ENCODE measurements at regions not wholly inside any gene's neighbourhood (a gene's known extent, or its start where the extent isn't known, plus 50 kb on each side); places are given as distances from the start of the nearest gene placed in this dataset.

- FAIRE-seq (no peak), DNase-seq (ENCODE audit: low spot score) (no peak)
These were observed 1326.6 kb upstream of the C9orf72 start for GRCh38 chr9:28899926-28900325.

DNA sequence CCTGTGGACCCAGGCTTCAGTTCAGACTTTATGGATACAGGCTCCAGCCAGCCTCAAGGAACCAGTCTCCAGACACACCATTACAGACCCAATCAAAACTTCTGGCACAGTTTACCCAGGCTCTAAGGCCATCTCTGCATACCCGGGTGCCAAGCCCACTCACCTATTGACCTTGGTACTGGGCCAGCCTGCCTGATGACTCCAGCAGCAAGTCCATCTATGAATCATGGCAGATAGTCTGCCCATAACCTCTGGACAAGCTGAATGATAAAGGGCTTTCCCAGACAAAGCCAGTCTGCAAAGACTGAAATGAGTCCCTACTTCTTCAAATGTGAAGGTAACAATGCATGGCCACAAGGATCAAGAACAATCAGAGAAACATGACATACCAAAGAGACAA lies 1327.1 kb upstream of the C9orf72 start:
- FAIRE-seq (no peak), DNase-seq (ENCODE audit: low spot score) (no peak)

- no peak for FAIRE-seq
These were observed 1336.2 kb upstream of the C9orf72 start for GRCh38 chr9:28909526-28909925.

DNA sequence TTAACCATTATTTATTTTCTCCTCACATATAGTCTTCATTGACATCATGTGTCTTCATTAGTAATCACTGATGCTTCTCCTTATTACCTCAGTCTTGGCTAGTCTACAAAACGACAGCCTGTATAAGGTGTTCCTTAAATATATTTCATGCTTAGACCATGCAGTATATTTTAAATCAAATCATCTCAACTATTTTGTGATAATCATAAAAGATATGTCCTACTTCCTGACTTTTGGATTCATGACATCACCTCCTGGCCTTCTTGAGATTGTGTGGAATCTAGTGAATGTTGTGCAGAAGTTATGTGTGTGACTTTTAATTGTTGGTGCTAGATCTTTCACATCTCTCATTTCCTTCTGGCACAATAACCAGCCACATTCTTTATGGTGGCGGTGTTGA lies 1339.3 kb upstream of the C9orf72 start:
- DNase-seq (ENCODE audit: low spot score): no peak

More at GRCh38 chr9:28909526-28909925, 1336.2 kb upstream of the C9orf72 start:
- no peak for DNase-seq (ENCODE audit: low spot score)

GRCh38 chr9:28915202-28915930 lies 1342.1 kb upstream of the C9orf72 start:
- DNase-seq (ENCODE audit: low spot score) (peak; percentile 69), FAIRE-seq (peak; percentile 80)

More for the DNA sequence above, 1339.3 kb upstream of the C9orf72 start:
- FAIRE-seq: no peak

DNA sequence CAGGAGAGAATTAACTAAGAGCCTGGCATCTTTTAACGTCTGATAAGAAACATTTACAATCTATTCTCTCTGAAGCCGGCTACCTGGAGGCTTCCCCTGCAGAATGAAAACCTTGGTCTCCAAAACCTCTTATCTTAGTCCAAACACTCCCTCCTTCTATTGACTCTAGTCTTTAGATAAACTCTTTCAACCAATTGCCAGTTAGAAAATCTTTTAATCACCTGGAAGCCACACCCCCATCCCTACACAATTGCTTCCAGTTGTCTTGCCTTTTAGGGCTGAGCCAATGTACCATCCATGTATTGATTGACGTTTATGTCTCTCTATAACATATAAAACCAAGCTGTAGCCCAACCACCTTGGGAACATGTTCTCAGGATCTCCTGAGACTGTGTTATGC lies 1343.1 kb upstream of the C9orf72 start:
- FAIRE-seq (no peak), DNase-seq (ENCODE audit: low spot score) (no peak)

DNA sequence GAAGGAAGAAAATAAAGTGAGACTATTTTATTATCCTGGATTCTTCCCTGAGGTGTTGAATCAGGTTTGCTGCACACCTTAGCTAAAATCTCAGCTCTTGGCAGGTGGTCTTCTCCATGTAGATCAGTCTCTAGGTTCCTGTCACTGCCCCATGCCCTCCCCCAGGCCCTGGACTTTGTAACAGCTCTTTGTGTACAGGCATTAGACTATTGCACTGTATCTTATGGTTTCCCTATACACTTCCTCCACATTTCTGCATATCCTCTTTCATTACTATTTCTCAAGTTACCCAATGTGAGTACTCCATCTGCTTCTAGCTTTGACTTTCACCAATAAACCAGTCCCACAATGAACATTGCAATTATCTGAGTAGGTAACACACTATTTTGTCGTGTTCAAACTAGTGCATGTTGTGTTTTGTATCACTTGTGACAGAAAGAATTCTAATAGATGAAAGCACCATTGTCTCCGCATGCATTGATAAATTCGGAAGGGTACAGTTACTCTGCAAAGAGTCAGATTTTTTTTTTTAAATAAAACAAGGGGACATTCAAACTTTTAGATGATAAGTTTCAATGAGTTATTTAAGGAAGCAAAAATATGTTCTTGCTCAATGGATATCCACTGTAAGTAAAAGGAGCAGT lies 1348.7 kb upstream of the C9orf72 start:
- no peak for DNase-seq (ENCODE audit: low spot score)
- FAIRE-seq: no peak

GRCh38 chr9:28922891-28923290 lies 1349.6 kb upstream of the C9orf72 start:
- FAIRE-seq (no peak), DNase-seq (ENCODE audit: low spot score) (no peak)

GRCh38 chr9:28923351-28923750 lies 1350.1 kb upstream of the C9orf72 start:
- FAIRE-seq (no peak), DNase-seq (ENCODE audit: low spot score) (no peak)

GRCh38 chr9:28925157-28925556 lies 1351.9 kb upstream of the C9orf72 start:
- DNase-seq (ENCODE audit: low spot score) (no peak), FAIRE-seq (no peak)

- FAIRE-seq (no peak), DNase-seq (ENCODE audit: low spot score) (no peak)
These were observed 1353.0 kb upstream of the C9orf72 start for GRCh38 chr9:28926306-28926705.

DNA sequence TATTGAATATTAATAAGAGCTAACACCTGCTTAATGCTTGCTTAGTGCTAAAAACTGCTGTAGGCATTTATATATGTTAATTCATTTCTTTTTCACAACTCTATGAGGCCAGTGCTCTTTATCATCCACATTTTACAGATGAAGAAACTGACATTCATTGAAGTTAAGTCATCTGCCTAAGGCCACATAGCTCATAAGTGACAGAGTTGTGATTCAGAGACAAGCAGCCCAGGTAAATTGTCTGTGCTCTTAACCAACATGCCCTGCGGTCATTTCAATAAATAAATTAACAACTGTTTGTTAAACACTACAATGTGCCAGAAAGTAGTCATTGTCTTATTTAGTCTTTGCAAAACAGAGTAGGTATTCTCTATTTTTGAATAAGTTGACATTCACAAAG lies 1354.4 kb upstream of the C9orf72 start:
- DNase-seq (ENCODE audit: low spot score) (no peak), FAIRE-seq (no peak)

DNA sequence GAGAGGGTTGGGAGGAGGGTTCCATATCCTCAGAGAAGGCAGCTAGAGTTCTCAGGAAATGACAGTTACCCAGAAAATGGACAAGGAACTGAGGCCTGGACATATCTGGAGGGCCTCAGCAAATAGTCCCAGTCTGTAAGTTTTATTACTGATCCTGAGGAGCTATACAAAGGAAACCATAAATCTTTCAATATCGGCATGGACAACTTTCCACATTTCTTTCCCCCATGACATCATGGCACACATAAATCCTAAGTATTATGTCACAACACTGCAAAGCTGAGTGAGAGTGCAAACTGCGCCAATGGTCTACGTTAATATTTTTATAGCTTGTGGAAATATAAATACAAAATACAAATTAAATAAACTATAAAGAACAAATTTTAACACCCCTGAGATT lies 1356.2 kb upstream of the C9orf72 start:
- DNase-seq (ENCODE audit: low spot score) (no peak), FAIRE-seq (no peak)

- no peak for FAIRE-seq
- DNase-seq (ENCODE audit: low spot score): no peak
These were observed 1357.5 kb upstream of the C9orf72 start for GRCh38 chr9:28930766-28931165.

GRCh38 chr9:28934111-28934510 lies 1360.8 kb upstream of the C9orf72 start:
- DNase-seq (ENCODE audit: low spot score) (no peak), FAIRE-seq (no peak)

DNA sequence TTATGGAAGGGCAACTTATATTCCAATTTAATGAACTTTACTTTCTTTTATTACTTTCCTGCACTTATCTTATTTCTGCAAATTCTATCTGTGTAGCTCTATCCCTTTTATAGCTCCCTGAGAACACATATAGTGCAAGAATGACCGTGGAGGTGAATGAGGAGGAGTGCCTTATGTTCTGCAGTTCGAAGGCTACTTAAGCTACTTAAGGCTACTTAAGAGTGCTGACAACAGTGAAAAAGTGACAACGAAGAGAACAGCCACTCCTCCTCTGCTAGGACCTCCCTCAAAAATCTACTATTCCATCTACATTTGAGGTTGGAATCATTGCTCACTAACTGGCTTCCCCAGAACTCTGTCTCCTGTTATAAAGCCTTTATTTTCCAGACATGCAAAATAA lies 1365.7 kb upstream of the C9orf72 start:
- no peak for FAIRE-seq
- DNase-seq (ENCODE audit: low spot score): no peak

DNA sequence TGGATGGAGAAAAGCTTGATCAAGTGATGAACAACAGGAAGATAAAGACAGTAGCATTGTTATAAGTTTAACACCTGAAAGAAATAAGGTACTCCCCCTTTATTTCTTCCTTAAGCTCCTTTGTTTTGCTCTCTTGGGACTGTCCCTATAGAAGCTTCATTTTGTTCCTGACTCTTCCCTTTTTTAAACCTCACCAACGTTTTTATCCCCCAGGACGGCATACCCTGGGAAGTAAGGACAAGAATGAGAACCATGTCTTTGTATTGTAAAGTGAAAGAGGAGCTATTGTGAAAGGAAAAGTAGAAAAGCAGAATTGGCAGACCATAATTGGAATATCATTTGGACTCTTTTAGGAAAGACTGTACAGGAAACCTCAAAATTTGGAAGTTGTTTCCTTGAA lies 1368.6 kb upstream of the C9orf72 start:
- DNase-seq (ENCODE audit: low spot score) (no peak), FAIRE-seq (no peak)

DNA sequence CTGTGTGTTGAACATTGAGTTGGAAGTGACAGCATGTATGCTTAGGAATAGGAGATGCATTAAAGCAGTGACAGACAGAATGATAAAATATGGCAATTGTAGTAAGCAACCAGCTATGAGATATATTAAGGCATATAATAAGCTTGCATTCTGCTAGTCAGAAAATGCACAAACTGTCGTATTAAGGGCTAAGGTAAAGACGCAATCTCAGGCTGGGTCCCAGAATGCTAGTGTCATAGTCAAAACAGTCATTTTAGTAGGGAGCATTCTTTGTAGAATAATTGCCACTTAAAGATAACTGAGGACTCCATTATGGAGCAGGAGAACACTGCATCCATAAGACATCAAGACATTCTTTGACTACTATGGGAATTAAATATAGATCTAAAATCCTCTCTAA lies 1369.7 kb upstream of the C9orf72 start:
- FAIRE-seq: no peak
- no peak for DNase-seq (ENCODE audit: low spot score)

DNA sequence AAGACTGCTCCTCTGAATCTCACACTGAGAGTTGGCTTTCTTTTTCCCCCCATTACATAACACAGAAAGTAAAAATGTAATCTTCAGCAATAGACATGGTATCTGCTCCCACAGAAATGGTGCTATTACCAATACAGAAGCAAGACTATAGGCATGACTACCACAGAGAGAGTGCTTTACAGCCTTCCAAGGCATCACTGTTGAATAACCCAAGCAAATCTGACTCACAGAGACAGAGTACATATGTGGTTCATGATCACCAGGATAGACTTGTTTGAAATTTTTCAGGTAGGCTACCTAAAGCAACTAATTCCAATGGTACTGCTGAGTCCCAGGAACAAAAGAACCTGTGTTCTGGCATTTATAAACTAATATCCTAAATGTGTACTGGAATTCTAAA lies 1373.4 kb upstream of the C9orf72 start:
- FAIRE-seq (no peak), DNase-seq (ENCODE audit: low spot score) (no peak)

- DNase-seq (ENCODE audit: low spot score): no peak
- no peak for FAIRE-seq
These were observed 1378.7 kb upstream of the C9orf72 start for GRCh38 chr9:28951945-28952344.

DNA sequence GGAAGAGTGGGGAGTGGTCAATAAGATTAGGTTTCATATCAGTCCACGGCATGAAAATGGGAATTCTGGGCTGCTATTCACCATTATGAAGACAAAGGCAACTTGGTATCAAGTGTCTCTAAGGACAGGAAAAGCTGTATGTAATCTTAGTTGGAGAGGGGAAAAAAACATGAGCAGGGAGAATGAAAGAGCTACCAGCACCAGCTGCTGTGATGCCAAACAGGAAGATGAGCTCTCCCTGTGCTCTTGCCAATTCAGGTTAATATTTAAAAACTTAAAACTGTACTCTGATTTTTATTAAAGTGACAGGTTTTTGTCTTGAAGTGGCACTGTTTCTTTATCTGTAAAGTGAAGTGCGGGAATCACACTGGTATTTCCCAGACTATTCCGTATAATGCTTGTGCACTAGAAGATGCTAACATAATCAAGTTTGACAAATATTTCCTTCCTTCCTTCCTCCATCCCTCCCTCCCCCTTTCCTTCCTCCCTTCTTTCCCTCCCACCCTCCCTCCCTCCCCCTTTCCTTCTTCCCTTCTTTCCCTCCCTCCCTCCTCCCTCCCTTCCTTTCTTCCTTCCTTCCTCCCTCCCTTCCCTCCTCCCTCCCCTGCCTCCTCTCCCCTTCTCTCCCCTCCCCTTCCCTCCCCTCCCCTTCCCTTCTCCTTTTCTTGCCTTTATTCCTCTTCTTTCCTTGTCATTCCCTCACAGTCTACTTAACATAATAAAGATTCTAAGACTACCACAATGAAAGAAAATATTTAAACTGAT lies 1383.0 kb upstream of the C9orf72 start:
- FAIRE-seq (no peak), DNase-seq (ENCODE audit: low spot score) (no peak)

- no peak for FAIRE-seq
These were observed 1387.3 kb upstream of the C9orf72 start for GRCh38 chr9:28960602-28961001.

More at GRCh38 chr9:28960602-28961001, 1387.3 kb upstream of the C9orf72 start:
- no peak for DNase-seq (ENCODE audit: low spot score)

Data from RCC 7860 (cell line).